SK-N-SH (cell line): ENCODE measurements at regions not wholly inside any gene's neighbourhood (a gene's known extent, or its start where the extent isn't known, plus 50 kb on each side); places are given as distances from the start of the nearest gene placed in this dataset.

ENCODE experiments used
- CTCF ChIA-PET: fragments of 300-600, 350-600 bp; formaldehyde crosslinking; extraction: SDS; loops from one replicate; lab custom pipeline; 2021; lab: Yijun Ruan, JAX
- POLR2A ChIA-PET: fragments of 350-600 bp; sonication (Branson Sonifier 250); formaldehyde crosslinking; extraction: SDS; loops from one replicate; lab custom pipeline; 2020; ENCODE audit warnings: antibody characterized with exemption, inconsistent platforms; lab: Yijun Ruan, JAX
- DNase-seq: peaks from one replicate; pipeline ENCODE4 v3.0.0; 2012
- H2AFZ ChIP-seq: fragments of 200-600 bp; sonication (generic); 2 replicates; pipeline ENCODE4 v1.8.1; 2016; ENCODE audit warnings: antibody characterized with exemption, mild to moderate bottlenecking, low read depth
- H3F3A ChIP-seq: fragments of 200-600 bp; sonication (generic); replicated peaks from 2 replicates; pipeline ENCODE3; 2016; ENCODE audit warnings: antibody characterized with exemption, mild to moderate bottlenecking; ENCODE audit not compliant: insufficient read depth
- H3K27ac ChIP-seq, 2 experiments: fragments of 200-500 bp in 1 of 2; fragments of 200-600 bp in 1 of 2; sonication (Bioruptor generic) in 1 of 2; sonication (generic), shearing (Covaris generic) in 1 of 2; 2 replicates each; pipeline versions ENCODE4 v1.5.1 to v1.6.1; 2014 to 2016; ENCODE audit warnings: low read depth in 2 of 2, inconsistent platforms in 1 of 2, low read length in 1 of 2, mild to moderate bottlenecking in 1 of 2, mixed read lengths in 1 of 2
- H3K27me3 ChIP-seq: fragments of 200-600 bp; sonication (generic), shearing (Covaris generic); 2 replicates; pipeline ENCODE4 v1.6.1; 2016; ENCODE audit warnings: mixed run types; ENCODE audit not compliant: insufficient read depth
- H3K36me3 ChIP-seq, 2 experiments: fragments of 200-500 bp in 1 of 2; fragments of 200-600 bp in 1 of 2; sonication (Bioruptor generic) in 1 of 2; sonication (generic) in 1 of 2; replicated peaks in 1 of 2; 2 replicates each; pipeline versions ENCODE3 to v1.5.1; 2014 to 2016; ENCODE audit warnings: low read length in 1 of 2, mild to moderate bottlenecking in 1 of 2; ENCODE audit not compliant: insufficient read depth in 2 of 2, control insufficient read depth in 1 of 2
- H3K4me1 ChIP-seq, 2 experiments: fragments of 200-500 bp in 1 of 2; fragments of 200-600 bp in 1 of 2; sonication (Bioruptor generic) in 1 of 2; sonication (generic), shearing (Covaris generic) in 1 of 2; 2 replicates each; pipeline versions ENCODE4 v1.5.1 to v1.6.1; 2014 to 2016; ENCODE audit warnings: low read depth in 1 of 2, low read length in 1 of 2, mixed run types in 1 of 2; ENCODE audit not compliant: insufficient read depth in 2 of 2, control insufficient read depth in 1 of 2
- H3K4me2 ChIP-seq: fragments of 200-600 bp; sonication (generic), shearing (Covaris generic); 2 replicates; pipeline ENCODE4 v1.6.1; 2017; ENCODE audit warnings: mixed run types
- H3K4me3 ChIP-seq, 2 experiments: fragments of 200-500 bp in 1 of 2; fragments of 200-600 bp in 1 of 2; sonication (Bioruptor generic) in 1 of 2; sonication (generic), shearing (Covaris generic) in 1 of 2; 2 replicates each; pipeline versions ENCODE4 v1.5.1 to v1.8.1; 2014 to 2016; ENCODE audit warnings: low read depth in 2 of 2, inconsistent platforms in 1 of 2, low read length in 1 of 2, mild to moderate bottlenecking in 1 of 2, mixed read lengths in 1 of 2, moderate library complexity in 1 of 2
- H3K79me2 ChIP-seq: fragments of 200-600 bp; sonication (generic); 2 replicates; pipeline ENCODE4 v1.8.1; 2017; ENCODE audit warnings: mild to moderate bottlenecking; ENCODE audit not compliant: insufficient read depth
- H3K9ac ChIP-seq: fragments of 200-600 bp; sonication (generic); 2 replicates; pipeline ENCODE4 v1.6.1; 2017; ENCODE audit warnings: mixed run types
- H3K9me2 ChIP-seq: fragments of 200-600 bp; sonication (generic); 2 replicates; pipeline ENCODE4 v1.6.1; 2017; ENCODE audit warnings: mixed run types
- H3K9me3 ChIP-seq: fragments of 200-600 bp; sonication (generic); 2 replicates; pipeline ENCODE4 v1.6.1; 2017; ENCODE audit warnings: mixed run types, mild to moderate bottlenecking, moderate library complexity
- H4K20me1 ChIP-seq: fragments of 200-600 bp; sonication (generic); 2 replicates; pipeline ENCODE4 v1.6.1; 2017; ENCODE audit warnings: mild to moderate bottlenecking, mixed run types; ENCODE audit not compliant: insufficient read depth
- ELF1 ChIP-seq: IDR thresholded peaks from 2 replicates; pipeline ENCODE4 v1.4.0; 2012
- EP300 ChIP-seq, 2 experiments: IDR thresholded peaks; 2 replicates each; pipeline versions ENCODE4 v1.4.0 to v1.6.1; 2012; ENCODE audit warnings: borderline replicate concordance in 1 of 2, low read depth in 1 of 2, low read length in 1 of 2
- FOSL2 ChIP-seq: IDR thresholded peaks from 2 replicates; pipeline ENCODE4 v1.4.0; 2012; ENCODE audit warnings: low read depth, mild to moderate bottlenecking, moderate library complexity, borderline replicate concordance
- FOXJ3 ChIP-seq: sonication (generic); formaldehyde crosslinking; IDR thresholded peaks from 2 replicates; pipeline ENCODE4 v1.5.1; 2020; ENCODE audit warnings: mild to moderate bottlenecking, missing genetic modification reagents
- GATA2 ChIP-seq: sonication (generic); formaldehyde crosslinking; IDR thresholded peaks from 2 replicates; pipeline ENCODE4 v1.5.0; 2020; ENCODE audit warnings: mild to moderate bottlenecking, missing genetic modification reagents
- MEF2A ChIP-seq: IDR thresholded peaks from 2 replicates; pipeline ENCODE4 v1.4.0; 2012; ENCODE audit warnings: low read depth, borderline replicate concordance
- NRF1 ChIP-seq: IDR thresholded peaks from 2 replicates; pipeline ENCODE4 v1.6.1; 2012; ENCODE audit warnings: low read depth, mild to moderate bottlenecking, low read length
- RAD21 ChIP-seq: IDR thresholded peaks from 2 replicates; pipeline ENCODE4 v1.6.1; 2012; ENCODE audit warnings: mild to moderate bottlenecking, low read length
- RFX5 ChIP-seq: IDR thresholded peaks from 2 replicates; pipeline ENCODE4 v1.6.1; 2012; ENCODE audit warnings: mild to moderate bottlenecking, improper control_type of control experiment, low read length
- SIN3A ChIP-seq: IDR thresholded peaks from 2 replicates; pipeline ENCODE4 v1.6.1; 2012; ENCODE audit warnings: low read depth, mild to moderate bottlenecking, low read length, moderate library complexity, borderline replicate concordance
- SMC3 ChIP-seq: IDR thresholded peaks from 2 replicates; pipeline ENCODE4 v1.6.1; 2012; ENCODE audit warnings: low read depth, low read length, improper control_type of control experiment
- TCF12 ChIP-seq: IDR thresholded peaks from 2 replicates; pipeline ENCODE4 v1.4.0; 2012
- TEAD4 ChIP-seq: IDR thresholded peaks from 2 replicates; pipeline ENCODE4 v1.4.0; 2012; ENCODE audit warnings: mild to moderate bottlenecking, borderline replicate concordance; ENCODE audit not compliant: insufficient read depth
- USF2 ChIP-seq: fragments of 150-350 bp; IDR thresholded peaks from 2 replicates; pipeline ENCODE4 v1.6.1; 2017; ENCODE audit warnings: antibody characterized with exemption, low read length, low read depth, borderline replicate concordance
- YY1 ChIP-seq: IDR thresholded peaks from 2 replicates; pipeline ENCODE4 v1.4.0; 2012; ENCODE audit warnings: low read depth, mild to moderate bottlenecking
- WGBS: methylation state at CpG from one replicate; pipeline ENCODE4 v1.1.6; 2017; ENCODE audit warnings: low lambda C conversion rate; 5-methylcytosine and 5-hydroxymethylcytosine counted together
- TF ChIP-seq, protein P1 (sequence below): IDR thresholded peaks from 2 replicates; pipeline ENCODE4 v1.4.0; 2012; ENCODE audit warnings: low read depth
- TF ChIP-seq, protein P2 (sequence below): IDR thresholded peaks from 2 replicates; pipeline ENCODE4 v1.4.0; 2012; ENCODE audit warnings: low read depth, borderline replicate concordance
- TF ChIP-seq, protein P3 (sequence below): IDR thresholded peaks from 2 replicates; pipeline ENCODE4 v1.6.1; 2012; ENCODE audit warnings: mild to moderate bottlenecking, low read depth, low read length, moderate library complexity

DNA sequence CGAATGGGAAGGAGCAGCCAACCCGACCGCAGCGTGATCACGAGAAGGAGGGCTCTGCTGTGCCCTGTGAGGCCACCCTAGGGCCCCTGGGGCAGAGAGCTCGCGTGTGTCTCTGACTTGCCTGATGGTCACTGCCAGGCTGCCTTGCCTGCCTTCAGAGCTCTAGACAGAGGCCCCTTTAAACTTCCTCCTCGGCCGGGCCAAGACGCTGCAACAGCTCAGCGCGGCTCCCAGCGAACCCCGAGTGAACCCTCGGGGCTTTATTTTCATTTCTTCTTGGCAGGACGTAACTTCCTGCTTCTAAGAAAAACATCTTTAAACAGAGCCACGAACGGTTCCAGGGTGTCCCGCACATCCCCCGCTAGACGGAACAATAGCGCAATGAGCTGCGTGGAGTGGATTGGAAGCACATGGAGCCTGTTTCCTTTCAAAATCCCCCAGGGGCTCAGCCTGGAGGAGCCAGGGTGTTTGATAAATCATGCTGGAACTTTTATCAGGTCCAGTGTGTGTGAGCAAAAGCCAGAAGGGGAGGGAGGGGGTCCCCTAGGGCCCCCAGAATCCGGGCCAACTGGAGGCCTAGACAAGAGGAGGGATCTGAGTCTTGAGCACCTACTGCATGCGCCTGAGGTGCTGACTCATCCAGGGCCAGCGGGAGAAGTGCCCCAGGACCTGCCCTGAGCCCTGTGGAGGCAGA is 134.1 kb upstream of the GDF10 start:
- Histone ChIP-seq H3K4me2 (no peak overlapping the region; the same call in 1 of the 2 replicates), H3K27ac (no peak overlapping the region; a peak in 1 of 4 replicates), H2AFZ (no peak overlapping the region), H3K9ac (no peak overlapping the region), H4K20me1 (no peaks in the 10 kb centered on the region), H3K9me3 (no peaks in the 10 kb centered on the region), H3K4me3 (no peak overlapping the region), H3F3A (no peaks in the 10 kb centered on the region), H3K79me2 (no peaks in the 10 kb centered on the region), H3K27me3 (no peaks in the 10 kb centered on the region), H3K9me2 (no peaks in the 10 kb centered on the region), H3K36me3 (no peaks in the 10 kb centered on the region), H3K4me1 (peaks cover 0 to 9% of the 10 kb centered on the region in 2 experiments; a peak in 1 of 4 replicates)
- CTCF ChIA-PET = interaction anchor here (1.8 kb wide), 1 partner anchor 141 kb away, joined by 6 read pairs; no protein-coding TSS in a partner anchor
- no peak for DNase-seq
- 55% methylated on average over 21 of the region's 26 CpGs for WGBS
- POLR2A ChIA-PET = interaction anchor here (0.7 kb wide), 1 partner anchor 1086 kb away, joined by 5 read pairs; no protein-coding TSS in a partner anchor
- TF ChIP-seq TEAD4 = no peak
- TF ChIP-seq GATA2 (CRISPR knock-in tag) = no peak
- TF ChIP-seq SIN3A = no peak
- TF ChIP-seq EP300 (IDR thresholded peaks at IDR 0.05; ENCODE audit: borderline replicate concordance in 1 of 2, low read depth in 1 of 2, low read length in 1 of 2) = no peak
- TF ChIP-seq NRF1 = no peak
- no peak for TF ChIP-seq FOSL2
- TF ChIP-seq YY1 = no peak
- TF ChIP-seq SMC3 = no peak
- TF ChIP-seq, protein P1, sequence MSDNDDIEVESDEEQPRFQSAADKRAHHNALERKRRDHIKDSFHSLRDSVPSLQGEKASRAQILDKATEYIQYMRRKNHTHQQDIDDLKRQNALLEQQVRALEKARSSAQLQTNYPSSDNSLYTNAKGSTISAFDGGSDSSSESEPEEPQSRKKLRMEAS = no peak
- TF ChIP-seq USF2 = no peak
- no peak for TF ChIP-seq MEF2A
- no peak for TF ChIP-seq RFX5
- TF ChIP-seq TCF12 = no peak
- no peak for TF ChIP-seq ELF1
- TF ChIP-seq, protein P2, sequence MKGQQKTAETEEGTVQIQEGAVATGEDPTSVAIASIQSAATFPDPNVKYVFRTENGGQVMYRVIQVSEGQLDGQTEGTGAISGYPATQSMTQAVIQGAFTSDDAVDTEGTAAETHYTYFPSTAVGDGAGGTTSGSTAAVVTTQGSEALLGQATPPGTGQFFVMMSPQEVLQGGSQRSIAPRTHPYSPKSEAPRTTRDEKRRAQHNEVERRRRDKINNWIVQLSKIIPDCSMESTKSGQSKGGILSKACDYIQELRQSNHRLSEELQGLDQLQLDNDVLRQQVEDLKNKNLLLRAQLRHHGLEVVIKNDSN = no peak
- TF ChIP-seq FOXJ3 = no peak
- TF ChIP-seq, protein P3, sequence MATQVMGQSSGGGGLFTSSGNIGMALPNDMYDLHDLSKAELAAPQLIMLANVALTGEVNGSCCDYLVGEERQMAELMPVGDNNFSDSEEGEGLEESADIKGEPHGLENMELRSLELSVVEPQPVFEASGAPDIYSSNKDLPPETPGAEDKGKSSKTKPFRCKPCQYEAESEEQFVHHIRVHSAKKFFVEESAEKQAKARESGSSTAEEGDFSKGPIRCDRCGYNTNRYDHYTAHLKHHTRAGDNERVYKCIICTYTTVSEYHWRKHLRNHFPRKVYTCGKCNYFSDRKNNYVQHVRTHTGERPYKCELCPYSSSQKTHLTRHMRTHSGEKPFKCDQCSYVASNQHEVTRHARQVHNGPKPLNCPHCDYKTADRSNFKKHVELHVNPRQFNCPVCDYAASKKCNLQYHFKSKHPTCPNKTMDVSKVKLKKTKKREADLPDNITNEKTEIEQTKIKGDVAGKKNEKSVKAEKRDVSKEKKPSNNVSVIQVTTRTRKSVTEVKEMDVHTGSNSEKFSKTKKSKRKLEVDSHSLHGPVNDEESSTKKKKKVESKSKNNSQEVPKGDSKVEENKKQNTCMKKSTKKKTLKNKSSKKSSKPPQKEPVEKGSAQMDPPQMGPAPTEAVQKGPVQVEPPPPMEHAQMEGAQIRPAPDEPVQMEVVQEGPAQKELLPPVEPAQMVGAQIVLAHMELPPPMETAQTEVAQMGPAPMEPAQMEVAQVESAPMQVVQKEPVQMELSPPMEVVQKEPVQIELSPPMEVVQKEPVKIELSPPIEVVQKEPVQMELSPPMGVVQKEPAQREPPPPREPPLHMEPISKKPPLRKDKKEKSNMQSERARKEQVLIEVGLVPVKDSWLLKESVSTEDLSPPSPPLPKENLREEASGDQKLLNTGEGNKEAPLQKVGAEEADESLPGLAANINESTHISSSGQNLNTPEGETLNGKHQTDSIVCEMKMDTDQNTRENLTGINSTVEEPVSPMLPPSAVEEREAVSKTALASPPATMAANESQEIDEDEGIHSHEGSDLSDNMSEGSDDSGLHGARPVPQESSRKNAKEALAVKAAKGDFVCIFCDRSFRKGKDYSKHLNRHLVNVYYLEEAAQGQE = no peak
- TF ChIP-seq RAD21 = no peak
